HT1080 (cell line): ENCODE measurements at regions not wholly inside any gene's neighbourhood (a gene's known extent, or its start where the extent isn't known, plus 50 kb on each side); places are given as distances from the start of the nearest gene placed in this dataset.
"Not testable (repeated sequence)": the region's sequence is repeated elsewhere in the genome, so short reads cannot be mapped to it uniquely, and the experiment has no call there.

Experiments
- DNase-seq: peaks from one replicate; pipeline ENCODE4 v3.0.0-alpha.2; 2015; ENCODE audit warnings: low read depth

GRCh38 chr2:35582637-35583036 is 772.9 kb upstream of the CRIM1 start:
- DNase-seq = no peak

GRCh38 chr2:35580956-35581355 is 774.6 kb upstream of the CRIM1 start:
- no peak for DNase-seq

- DNase-seq = not testable (repeated sequence)
Measured at GRCh38 chr2:35568574-35568973, 787.0 kb upstream of the CRIM1 start.

GRCh38 chr2:35562488-35562887 is 793.1 kb upstream of the CRIM1 start:
- no peak for DNase-seq

GRCh38 chr2:35548171-35548570 is 807.4 kb upstream of the CRIM1 start:
- peak; percentile 38 for DNase-seq

- DNase-seq = no peak
Measured at GRCh38 chr2:35545301-35545700, 810.3 kb upstream of the CRIM1 start.

- peak; percentile 68 for DNase-seq
Measured at GRCh38 chr2:35538796-35539195, 816.8 kb upstream of the CRIM1 start.

GRCh38 chr2:35530615-35531135 is 824.9 kb upstream of the CRIM1 start:
- no peak for DNase-seq

- no peak for DNase-seq
Measured at GRCh38 chr2:35526741-35527140, 828.8 kb upstream of the CRIM1 start.

GRCh38 chr2:35522450-35522849 is 833.1 kb upstream of the CRIM1 start:
- no peak for DNase-seq

- DNase-seq = peak; percentile 79
Measured at GRCh38 chr2:35510636-35511035, 844.9 kb upstream of the CRIM1 start.

- no peak for DNase-seq
Measured at GRCh38 chr2:35508601-35509000, 847.0 kb upstream of the CRIM1 start.

- no peak for DNase-seq
Measured at GRCh38 chr2:35504419-35504818, 851.2 kb upstream of the CRIM1 start.

- DNase-seq = peak; percentile 77
Measured at GRCh38 chr2:35503738-35504199, 851.8 kb upstream of the CRIM1 start.

- peak; percentile 58 for DNase-seq
Measured at GRCh38 chr2:35503311-35503710, 852.3 kb upstream of the CRIM1 start.

GRCh38 chr2:35501076-35501475 is 854.5 kb upstream of the CRIM1 start:
- peak; percentile 30 for DNase-seq

GRCh38 chr2:35496022-35496421 is 859.6 kb upstream of the CRIM1 start:
- DNase-seq = no peak

- DNase-seq = no peak
Measured at GRCh38 chr2:35495182-35495581, 860.4 kb upstream of the CRIM1 start.

GRCh38 chr2:35478121-35478520 is 877.5 kb upstream of the CRIM1 start:
- not testable (repeated sequence) for DNase-seq

GRCh38 chr2:35468245-35468644 is 887.3 kb upstream of the CRIM1 start:
- DNase-seq = no peak

GRCh38 chr2:35463805-35464596 is 891.6 kb upstream of the CRIM1 start:
- peak; percentile 24 for DNase-seq

- DNase-seq = peak; percentile 73
Measured at GRCh38 chr2:35462226-35462998, 893.2 kb upstream of the CRIM1 start.
